Duodenal mucosa (tissue), 2 donors: ENCODE measurements at regions not wholly inside any gene's neighbourhood (a gene's known extent, or its start where the extent isn't known, plus 50 kb on each side); places are given as distances from the start of the nearest gene placed in this dataset.

Experiments
- H3K27ac ChIP-seq: one replicate; pipeline ENCODE4 v1.7.0; 2013; ENCODE audit warnings: low read depth, low read length
- H3K27me3 ChIP-seq, 2 donors: one replicate each; pipeline ENCODE4 v1.7.0; 2013; ENCODE audit warnings: low read length in 2 of 2, control low read depth in 1 of 2; ENCODE audit not compliant: insufficient read depth in 2 of 2, control insufficient read depth in 1 of 2
- H3K36me3 ChIP-seq, 2 donors: one replicate each; pipeline ENCODE4 v1.7.0; 2013; ENCODE audit warnings: low read length in 2 of 2, control low read depth in 1 of 2; ENCODE audit not compliant: insufficient read depth in 2 of 2, control insufficient read depth in 1 of 2
- H3K4me1 ChIP-seq, 2 donors: one replicate each; pipeline ENCODE4 v1.7.0; 2013; ENCODE audit warnings: low read length in 2 of 2, control low read depth in 1 of 2; ENCODE audit not compliant: insufficient read depth in 2 of 2, control insufficient read depth in 1 of 2
- H3K4me3 ChIP-seq, 2 donors: one replicate each; pipeline ENCODE4 v1.7.0; 2013; ENCODE audit warnings: low read length in 2 of 2, low read depth in 1 of 2
- H3K9ac ChIP-seq, 2 donors: one replicate each; pipeline ENCODE4 v1.7.0; 2013; ENCODE audit warnings: low read length in 2 of 2, low read depth in 1 of 2
- H3K9me3 ChIP-seq, 2 donors: one replicate each; pipeline ENCODE4 v1.7.0; 2013; ENCODE audit warnings: low read length in 2 of 2, control low read depth in 1 of 2; ENCODE audit not compliant: control insufficient read depth in 1 of 2

DNA sequence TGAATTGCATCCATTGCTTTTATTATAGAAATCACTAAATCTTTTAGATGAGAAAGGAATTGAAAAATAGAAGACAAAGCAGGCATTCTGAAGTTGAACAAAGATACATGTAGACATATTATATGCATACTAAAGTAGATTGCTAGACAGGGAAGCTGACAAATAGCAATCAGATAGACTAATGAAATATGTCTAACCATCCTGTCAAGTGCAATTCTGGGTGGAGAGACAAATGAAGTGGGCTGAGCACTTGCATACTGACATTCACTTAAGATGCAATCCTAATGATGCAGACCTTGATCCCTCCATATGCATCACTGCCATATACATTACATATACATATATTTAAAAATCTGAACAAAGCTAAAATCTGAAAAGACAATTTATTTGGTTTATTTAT, 1130.0 kb upstream of the CDH6 start:
- Histone ChIP-seq H3K9me3 (peaks cover 0 to 4% of the 10 kb centered on the region in 2 donors), H3K4me3 (no peak overlapping the region), H3K27me3 (no peaks in the 10 kb centered on the region), H3K27ac (no peak overlapping the region), H3K9ac (no peak overlapping the region), H3K4me1 (no peaks in the 10 kb centered on the region), H3K36me3 (no peaks in the 10 kb centered on the region)

GRCh38 chr5:30051976-30052375, 1141.5 kb upstream of the CDH6 start:
- Histone ChIP-seq H3K4me3 (no peak overlapping the region), H3K4me1 (no peaks in the 10 kb centered on the region), H3K9me3 (no peaks in the 10 kb centered on the region), H3K27ac (no peak overlapping the region), H3K27me3 (no peaks in the 10 kb centered on the region), H3K9ac (no peak overlapping the region), H3K36me3 (no peaks in the 10 kb centered on the region)

DNA sequence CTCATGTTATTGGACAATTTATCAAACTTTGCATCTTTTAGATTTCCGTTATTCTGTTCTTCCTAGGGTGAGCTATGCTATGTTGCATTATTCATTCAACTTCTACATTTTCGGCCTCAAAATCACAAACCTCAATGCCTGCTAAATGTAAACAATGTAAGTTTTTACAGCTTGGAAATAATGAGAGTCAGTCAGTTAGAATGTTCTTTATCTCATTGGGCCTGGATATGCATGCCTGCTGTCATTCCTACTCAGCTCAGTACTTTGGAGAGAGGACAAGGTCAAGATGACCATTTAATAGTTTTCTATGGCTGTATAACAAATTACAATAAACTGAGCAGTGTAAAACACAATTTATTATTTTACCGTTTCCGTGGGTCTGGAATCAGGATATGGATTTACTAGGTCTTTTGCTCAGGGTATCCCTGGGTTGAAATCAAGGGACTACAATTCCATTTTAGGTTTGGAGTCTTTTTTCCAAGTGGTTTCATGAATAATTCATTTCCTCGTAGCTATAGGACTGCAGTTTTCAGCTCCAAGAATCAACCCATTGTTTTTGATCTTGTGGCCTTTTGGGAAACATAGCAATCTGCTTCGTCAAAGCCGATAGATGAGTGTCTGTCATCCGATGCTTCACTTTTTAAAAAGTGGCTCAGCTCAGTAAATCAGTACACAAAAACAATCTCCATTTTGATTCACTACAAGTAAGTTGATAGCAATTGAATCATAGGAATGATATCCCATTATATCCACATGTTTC, 1143.2 kb upstream of the CDH6 start:
- H3K36me3 ChIP-seq = no peaks in the 10 kb centered on the region
- no peaks in the 10 kb centered on the region for H3K27me3 ChIP-seq
- H3K4me3 ChIP-seq = no peak overlapping the region
- H3K9ac ChIP-seq = no peak overlapping the region
- no peak overlapping the region for H3K27ac ChIP-seq
- no peaks in the 10 kb centered on the region for H3K4me1 ChIP-seq
- no peaks in the 10 kb centered on the region for H3K9me3 ChIP-seq

GRCh38 chr5:30042677-30043076, 1150.8 kb upstream of the CDH6 start:
- Histone ChIP-seq H3K9me3 (no peaks in the 10 kb centered on the region), H3K36me3 (no peaks in the 10 kb centered on the region), H3K27me3 (no peaks in the 10 kb centered on the region), H3K4me3 (no peak overlapping the region), H3K9ac (no peak overlapping the region), H3K4me1 (no peaks in the 10 kb centered on the region), H3K27ac (no peak overlapping the region)

DNA sequence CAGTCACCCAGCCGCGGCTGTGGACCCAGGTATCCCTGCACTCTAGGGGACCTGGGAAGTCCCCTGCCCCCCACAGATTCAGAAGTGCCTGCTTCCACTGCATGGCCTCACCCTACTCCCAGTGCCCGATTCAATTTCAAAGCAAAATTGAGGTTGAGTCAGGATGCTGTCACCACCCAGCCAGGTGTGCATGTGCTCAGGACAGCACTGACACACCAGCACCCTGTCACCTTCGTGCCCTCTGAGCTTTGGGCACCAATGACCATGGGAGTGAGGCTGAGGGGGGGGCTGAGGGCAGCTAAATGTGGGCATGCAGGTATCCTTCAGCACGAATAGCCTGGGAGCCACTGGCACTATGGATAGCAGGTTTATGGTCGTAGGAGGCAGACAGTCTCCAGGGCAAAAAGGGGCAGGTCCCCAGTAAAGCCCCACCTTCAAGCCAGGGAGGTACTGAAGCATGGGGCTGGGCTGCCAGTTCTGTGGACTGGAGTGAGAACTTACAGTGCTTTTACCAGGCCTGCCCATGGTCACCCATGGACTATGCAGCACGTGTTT, 1151.6 kb upstream of the CDH6 start:
- no peak overlapping the region for H3K4me3 ChIP-seq
- no peaks in the 10 kb centered on the region for H3K27me3 ChIP-seq
- H3K36me3 ChIP-seq = no peaks in the 10 kb centered on the region
- no peaks in the 10 kb centered on the region for H3K4me1 ChIP-seq
- H3K27ac ChIP-seq = no peak overlapping the region
- H3K9me3 ChIP-seq = no peaks in the 10 kb centered on the region
- no peak overlapping the region for H3K9ac ChIP-seq

- Histone ChIP-seq H3K9ac (no peak overlapping the region), H3K27me3 (no peaks in the 10 kb centered on the region), H3K9me3 (no peaks in the 10 kb centered on the region), H3K4me1 (no peaks in the 10 kb centered on the region), H3K27ac (no peak overlapping the region), H3K4me3 (no peak overlapping the region), H3K36me3 (no peaks in the 10 kb centered on the region)
These were observed 1152.2 kb upstream of the CDH6 start for GRCh38 chr5:30041291-30041690.

DNA sequence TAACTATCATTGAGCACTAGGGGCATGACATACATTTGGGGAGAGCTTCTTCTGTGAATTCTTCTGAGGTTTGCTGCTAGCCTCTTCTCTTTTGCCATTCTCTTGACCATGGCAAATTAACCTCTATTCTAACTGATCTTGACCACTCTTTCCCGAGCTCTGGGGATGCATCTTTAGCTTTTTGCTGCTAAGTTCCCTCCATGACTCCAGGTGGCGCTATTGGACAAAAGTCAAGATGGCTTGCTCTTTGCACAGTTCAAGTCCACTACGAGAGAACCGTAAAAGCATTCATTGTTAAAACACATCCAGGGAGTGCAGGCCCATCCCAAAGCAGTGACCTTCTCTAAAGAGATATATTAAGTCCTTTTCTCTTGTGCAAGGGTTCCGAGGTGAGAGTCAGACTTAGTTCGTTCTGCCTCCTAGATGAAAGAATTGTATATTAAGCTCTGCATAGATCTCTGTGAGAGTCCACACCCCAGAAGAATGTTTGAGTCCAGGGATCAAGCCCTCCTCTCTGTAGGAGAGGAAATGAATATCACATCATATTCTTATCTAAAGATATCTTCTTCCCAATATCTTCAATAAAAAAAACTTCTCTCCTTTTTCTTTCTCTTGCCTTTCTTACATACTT, 1152.9 kb upstream of the CDH6 start:
- Histone ChIP-seq H3K27me3 (no peaks in the 10 kb centered on the region), H3K27ac (no peak overlapping the region), H3K9ac (no peak overlapping the region), H3K9me3 (no peaks in the 10 kb centered on the region), H3K36me3 (no peaks in the 10 kb centered on the region), H3K4me3 (no peak overlapping the region), H3K4me1 (no peaks in the 10 kb centered on the region)

DNA sequence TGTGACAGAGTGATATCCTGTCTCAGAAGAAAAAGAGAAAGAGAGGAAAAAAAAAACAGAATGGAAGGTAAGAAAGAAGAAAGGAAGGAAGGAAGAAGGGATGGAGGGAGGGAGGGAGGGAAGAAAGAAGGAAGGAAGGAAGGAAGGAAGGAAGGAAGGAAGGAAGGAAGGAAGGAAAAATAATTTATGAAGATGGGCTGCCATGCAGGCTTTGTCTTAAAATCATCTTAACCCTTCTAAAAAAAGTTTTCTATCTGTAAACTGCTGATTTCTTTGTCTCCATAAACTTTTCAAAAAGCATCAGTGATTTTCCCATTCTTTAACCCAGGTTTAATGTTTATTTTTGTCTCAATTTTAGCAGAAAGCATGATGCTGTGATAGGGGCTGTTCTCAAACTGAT, 1154.1 kb upstream of the CDH6 start:
- no peak overlapping the region for H3K9ac ChIP-seq
- H3K4me1 ChIP-seq = no peaks in the 10 kb centered on the region
- H3K27ac ChIP-seq = no peak overlapping the region
- H3K9me3 ChIP-seq = no peaks in the 10 kb centered on the region
- H3K4me3 ChIP-seq = no peak overlapping the region
- no peaks in the 10 kb centered on the region for H3K36me3 ChIP-seq
- H3K27me3 ChIP-seq = no peaks in the 10 kb centered on the region

DNA sequence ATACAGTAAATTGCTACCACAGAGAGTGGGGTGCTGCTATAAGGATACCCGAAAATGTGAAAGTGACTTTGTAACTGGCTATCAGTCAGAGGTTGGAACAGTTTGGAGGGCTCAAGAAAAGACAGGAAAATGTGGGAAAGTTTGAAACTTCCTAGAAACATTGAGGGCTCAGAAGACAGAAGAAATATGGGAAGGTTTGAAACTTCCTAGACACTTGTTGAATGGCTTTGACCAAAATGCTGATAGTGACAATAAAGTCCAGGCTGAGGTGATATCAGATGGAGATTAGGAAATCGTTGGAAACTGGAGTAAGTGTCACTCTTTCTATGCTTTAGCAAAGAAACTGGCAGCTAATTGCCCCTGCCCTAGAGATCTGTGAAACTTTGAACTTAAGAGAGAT, 1158.6 kb upstream of the CDH6 start:
- Histone ChIP-seq H3K27me3 (no peaks in the 10 kb centered on the region), H3K9ac (no peak overlapping the region), H3K9me3 (no peaks in the 10 kb centered on the region), H3K4me3 (no peak overlapping the region), H3K27ac (no peak overlapping the region), H3K36me3 (no peaks in the 10 kb centered on the region), H3K4me1 (no peaks in the 10 kb centered on the region)

DNA sequence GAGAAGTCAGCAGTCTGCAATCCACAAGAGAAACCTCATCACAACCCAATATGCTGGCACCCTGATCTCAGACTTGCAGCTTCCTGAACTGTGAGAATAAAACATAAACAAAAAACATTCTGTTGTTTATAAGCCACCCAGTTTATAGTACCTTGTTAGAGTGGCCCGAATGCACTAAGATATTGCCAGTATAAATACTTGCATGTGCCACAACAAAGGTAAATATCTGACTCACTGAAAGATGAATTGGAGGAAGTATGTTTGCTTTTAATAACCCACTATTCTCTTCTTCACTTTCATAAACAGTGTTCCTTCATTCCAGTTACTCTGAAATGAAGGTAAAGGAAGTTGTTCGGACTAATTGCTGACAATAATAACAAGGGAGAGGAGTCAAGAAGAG, 1163.4 kb upstream of the CDH6 start:
- H3K4me1 ChIP-seq = no peaks in the 10 kb centered on the region
- H3K27me3 ChIP-seq = no peaks in the 10 kb centered on the region
- H3K4me3 ChIP-seq = no peak overlapping the region
- no peak overlapping the region for H3K9ac ChIP-seq
- no peaks in the 10 kb centered on the region for H3K9me3 ChIP-seq
- no peak overlapping the region for H3K27ac ChIP-seq
- H3K36me3 ChIP-seq = no peaks in the 10 kb centered on the region
